ENCODE measurements at regions not wholly inside any gene's neighbourhood (a gene's known extent, or its start where the extent isn't known, plus 50 kb on each side); places are given as distances from the start of the nearest gene placed in this dataset.

GRCh38 chr1:8165595-8166360, 139.7 kb upstream of the ERRFI1 start:
- no peaks in the 10 kb centered on the region for H3K9me3 ChIP-seq (ENCODE audit: low read depth, low read length)
- peak; percentile 56 for DNase-seq (ENCODE audit: insufficient read length, low spot score, missing footprints)
- H3K79me2 ChIP-seq (ENCODE audit: insufficient read depth, low read length), result no peaks in the 10 kb centered on the region
- H2AFZ ChIP-seq (ENCODE audit: low read length), result no peak overlapping the region
- no peak overlapping the region for H3K27ac ChIP-seq (ENCODE audit: low read depth, low read length)
- H4K20me1 ChIP-seq (ENCODE audit: insufficient read depth, low read length), result no peaks in the 10 kb centered on the region
- H3K4me3 ChIP-seq (ENCODE audit: insufficient read depth, low read length), result no peak overlapping the region
- no peaks in the 10 kb centered on the region for H3K36me3 ChIP-seq (ENCODE audit: insufficient read depth, low read length)
- H3K4me2 ChIP-seq (ENCODE audit: insufficient read depth, low read length), result no peak overlapping the region
- peaks cover 9% of the 10 kb centered on the region for H3K4me1 ChIP-seq (ENCODE audit: insufficient read depth, low read length)
- H3K27me3 ChIP-seq (ENCODE audit: insufficient read depth, low read length), result no peaks in the 10 kb centered on the region
- peak; percentile 17 for TF ChIP-seq CTCF (IDR thresholded peaks at IDR 0.05; ENCODE audit: extremely low read depth, low read depth, low read length)

GRCh38 chr1:8164670-8165069, 138.6 kb upstream of the ERRFI1 start:
- Histone ChIP-seq H3K27me3 (ENCODE audit: insufficient read depth, low read length) (no peaks in the 10 kb centered on the region), H3K36me3 (ENCODE audit: insufficient read depth, low read length) (no peaks in the 10 kb centered on the region), H2AFZ (ENCODE audit: low read length) (no peak overlapping the region), H3K79me2 (ENCODE audit: insufficient read depth, low read length) (no peaks in the 10 kb centered on the region), H3K4me2 (ENCODE audit: insufficient read depth, low read length) (no peak overlapping the region), H3K27ac (ENCODE audit: low read depth, low read length) (no peak overlapping the region), H3K4me3 (ENCODE audit: insufficient read depth, low read length) (no peak overlapping the region), H4K20me1 (ENCODE audit: insufficient read depth, low read length) (no peaks in the 10 kb centered on the region), H3K9me3 (ENCODE audit: low read depth, low read length) (no peaks in the 10 kb centered on the region), H3K4me1 (ENCODE audit: insufficient read depth, low read length) (peaks cover 6% of the 10 kb centered on the region)
- TF ChIP-seq CTCF (IDR thresholded peaks at IDR 0.05; ENCODE audit: extremely low read depth, low read depth, low read length), result no peak
- DNase-seq (ENCODE audit: insufficient read length, low spot score, missing footprints), result no peak

- no peaks in the 10 kb centered on the region for H3K36me3 ChIP-seq (ENCODE audit: insufficient read depth, low read length)
- no peak overlapping the region for H3K4me2 ChIP-seq (ENCODE audit: insufficient read depth, low read length)
- H2AFZ ChIP-seq (ENCODE audit: low read length), result no peak overlapping the region
- no peak for TF ChIP-seq CTCF (IDR thresholded peaks at IDR 0.05; ENCODE audit: extremely low read depth, low read depth, low read length)
- no peaks in the 10 kb centered on the region for H3K9me3 ChIP-seq (ENCODE audit: low read depth, low read length)
- no peak for DNase-seq (ENCODE audit: insufficient read length, low spot score, missing footprints)
- H3K79me2 ChIP-seq (ENCODE audit: insufficient read depth, low read length), result no peaks in the 10 kb centered on the region
- no peak overlapping the region for H3K4me3 ChIP-seq (ENCODE audit: insufficient read depth, low read length)
- H4K20me1 ChIP-seq (ENCODE audit: insufficient read depth, low read length), result no peaks in the 10 kb centered on the region
- H3K27me3 ChIP-seq (ENCODE audit: insufficient read depth, low read length), result no peaks in the 10 kb centered on the region
- no peaks in the 10 kb centered on the region for H3K4me1 ChIP-seq (ENCODE audit: insufficient read depth, low read length)
- H3K27ac ChIP-seq (ENCODE audit: low read depth, low read length), result no peak overlapping the region
These were observed 136.9 kb upstream of the ERRFI1 start for GRCh38 chr1:8163039-8163438.

GRCh38 chr1:8162168-8162567, 136.1 kb upstream of the ERRFI1 start:
- no peaks in the 10 kb centered on the region for H3K79me2 ChIP-seq (ENCODE audit: insufficient read depth, low read length)
- no peak overlapping the region for H3K4me3 ChIP-seq (ENCODE audit: insufficient read depth, low read length)
- TF ChIP-seq CTCF (IDR thresholded peaks at IDR 0.05; ENCODE audit: extremely low read depth, low read depth, low read length), result no peak

More at GRCh38 chr1:8162168-8162567, 136.1 kb upstream of the ERRFI1 start:
- Histone ChIP-seq H2AFZ (ENCODE audit: low read length) (no peak overlapping the region), H3K27ac (ENCODE audit: low read depth, low read length) (no peak overlapping the region), H3K36me3 (ENCODE audit: insufficient read depth, low read length) (no peaks in the 10 kb centered on the region), H4K20me1 (ENCODE audit: insufficient read depth, low read length) (no peaks in the 10 kb centered on the region), H3K27me3 (ENCODE audit: insufficient read depth, low read length) (no peaks in the 10 kb centered on the region), H3K9me3 (ENCODE audit: low read depth, low read length) (no peaks in the 10 kb centered on the region), H3K4me1 (ENCODE audit: insufficient read depth, low read length) (no peaks in the 10 kb centered on the region), H3K4me2 (ENCODE audit: insufficient read depth, low read length) (no peak overlapping the region)
- DNase-seq (ENCODE audit: insufficient read length, low spot score, missing footprints), result no peak
